H1 (cell line): ENCODE measurements at regions not wholly inside any gene's neighbourhood (a gene's known extent, or its start where the extent isn't known, plus 50 kb on each side); places are given as distances from the start of the nearest gene placed in this dataset.
A peak's percentile ranks its signal among the peaks of the same experiment; 100 is the strongest.

Experiments
- CTCF ChIA-PET: fragments of 300-600 bp; sonication (Branson Sonifier 250); formaldehyde crosslinking; loops from one replicate; lab custom pipeline; 2021; ENCODE audit not compliant: partially characterized antibody; lab: Charles Lee
- POLR2A ChIA-PET: fragments of 300-600 bp; sonication (Branson Sonifier 250); formaldehyde crosslinking; loops from one replicate; lab custom pipeline; 2021; ENCODE audit warnings: inconsistent platforms; ENCODE audit not compliant: partially characterized antibody; lab: Charles Lee
- DNase-seq, 2 experiments: peaks; one replicate each; pipeline versions ENCODE4 v3.0.0 to v3.0.0-alpha.2; 2010 to 2022; ENCODE audit warnings: low spot score in 2 of 2, low read depth in 1 of 2, mixed read lengths in 1 of 2
- FAIRE-seq: peaks from 2 replicates; lab custom pipeline; 2011; peaks lifted over from hg19 to GRCh38; lab: Jason Lieb, UNC
- H2AFZ ChIP-seq: 2 replicates; pipeline ENCODE4 v1.8.1; 2012; ENCODE audit warnings: low read length, inconsistent platforms
- H2AK5ac ChIP-seq: 2 replicates; pipeline ENCODE4 v1.6.1; 2013; ENCODE audit warnings: low read depth, low read length
- H2BK120ac ChIP-seq: replicated peaks from 2 replicates; pipeline ENCODE3; 2013; ENCODE audit warnings: low read depth, low read length, inconsistent platforms
- H2BK12ac ChIP-seq: 2 replicates; pipeline ENCODE4 v1.6.1; 2013; ENCODE audit warnings: low read depth, low read length
- H2BK15ac ChIP-seq: 2 replicates; pipeline ENCODE4 v1.6.1; 2013; ENCODE audit warnings: low read length
- H2BK20ac ChIP-seq: 2 replicates; pipeline ENCODE4 v1.6.1; 2013; ENCODE audit warnings: low read length
- H2BK5ac ChIP-seq: 2 replicates; pipeline ENCODE4 v1.6.1; 2013; ENCODE audit warnings: low read depth, low read length
- H3K14ac ChIP-seq: 2 replicates; pipeline ENCODE4 v1.6.1; 2013; ENCODE audit warnings: inconsistent platforms; ENCODE audit not compliant: insufficient read length
- H3K18ac ChIP-seq: 2 replicates; pipeline ENCODE4 v1.6.1; 2013; ENCODE audit warnings: low read length; ENCODE audit errors: extremely low read depth
- H3K23ac ChIP-seq: 2 replicates; pipeline ENCODE4 v1.6.1; 2013; ENCODE audit warnings: inconsistent platforms; ENCODE audit not compliant: insufficient read length
- H3K23me2 ChIP-seq: 2 replicates; pipeline ENCODE4 v1.6.1; 2013; ENCODE audit warnings: low read depth, low read length
- H3K27ac ChIP-seq: 2 replicates; pipeline ENCODE4 v1.6.1; 2011; ENCODE audit warnings: low read depth, low read length, inconsistent platforms
- H3K27me3 ChIP-seq, 4 experiments: replicated peaks in 1 of 4; 1 replicate in 1 of 4; 2 replicates in 3 of 4; pipeline versions ENCODE4 v1.6.1 to v1.8.1; 2011 to 2013; ENCODE audit warnings: low read length in 3 of 4, mild to moderate bottlenecking in 3 of 4, inconsistent platforms in 2 of 4, mixed read lengths in 2 of 4, moderate library complexity in 1 of 4; ENCODE audit not compliant: control insufficient read depth in 3 of 4, insufficient read depth in 3 of 4; ENCODE audit errors: extremely low read depth in 1 of 4
- H3K36me3 ChIP-seq, 4 experiments: 2 replicates each; pipeline versions ENCODE4 v1.6.1 to v1.8.1; 2011 to 2013; ENCODE audit warnings: mild to moderate bottlenecking in 4 of 4, low read length in 3 of 4, moderate library complexity in 2 of 4, control low read depth in 1 of 4, inconsistent platforms in 1 of 4; ENCODE audit not compliant: insufficient read depth in 4 of 4, control insufficient read depth in 2 of 4
- H3K4ac ChIP-seq: replicated peaks from 2 replicates; pipeline ENCODE3; 2013; ENCODE audit warnings: low read length, low read depth, mixed read lengths, inconsistent platforms; ENCODE audit not compliant: insufficient read length
- H3K4me1 ChIP-seq, 4 experiments: replicated peaks in 1 of 4; 1 replicate in 1 of 4; 2 replicates in 3 of 4; pipeline versions ENCODE4 v1.6.1 to v1.8.1; 2011 to 2013; ENCODE audit warnings: low read length in 3 of 4, inconsistent platforms in 2 of 4, mixed read lengths in 1 of 4; ENCODE audit not compliant: insufficient read depth in 4 of 4, control insufficient read depth in 3 of 4
- H3K4me2 ChIP-seq, 2 experiments: 2 replicates each; pipeline versions ENCODE4 v1.6.1 to v1.8.1; 2011 to 2013; ENCODE audit warnings: low read depth in 2 of 2, low read length in 2 of 2, control low read depth in 1 of 2, inconsistent platforms in 1 of 2, mild to moderate bottlenecking in 1 of 2; ENCODE audit not compliant: insufficient read depth in 1 of 2
- H3K4me3 ChIP-seq, 4 experiments: fragments of 200-600, 300-600 bp in 1 of 4; sonication (generic), shearing (Covaris generic), sonication (Bioruptor Twin) in 1 of 4; 2 replicates each; pipeline versions ENCODE4 v1.5.1 to v1.8.1; 2011 to 2016; ENCODE audit warnings: low read length in 4 of 4, low read depth in 3 of 4, control low read depth in 2 of 4, inconsistent platforms in 2 of 4, mild to moderate bottlenecking in 2 of 4, mixed read lengths in 1 of 4, moderate library complexity in 1 of 4; ENCODE audit not compliant: insufficient read depth in 2 of 4; ENCODE audit errors: extremely low read depth in 1 of 4
- H3K56ac ChIP-seq: replicated peaks from 2 replicates; pipeline ENCODE3; 2013; ENCODE audit warnings: low read depth, mild to moderate bottlenecking, mixed read lengths, low read length, inconsistent platforms; ENCODE audit not compliant: insufficient read length
- H3K79me1 ChIP-seq: 2 replicates; pipeline ENCODE4 v1.6.1; 2013; ENCODE audit warnings: low read depth, low read length, control low read depth
- H3K79me2 ChIP-seq, 2 experiments: 2 replicates each; pipeline versions ENCODE4 v1.6.1 to v1.8.1; 2012 to 2013; ENCODE audit warnings: low read length in 2 of 2, mild to moderate bottlenecking in 2 of 2, inconsistent platforms in 1 of 2; ENCODE audit not compliant: insufficient read depth in 2 of 2, control insufficient read depth in 1 of 2
- H3K9ac ChIP-seq, 4 experiments: replicated peaks in 1 of 4; 1 replicate in 1 of 4; 2 replicates in 3 of 4; pipeline versions ENCODE4 v1.6.1 to v1.8.1; 2011 to 2013; ENCODE audit warnings: low read depth in 3 of 4, low read length in 3 of 4, control low read depth in 2 of 4, mild to moderate bottlenecking in 2 of 4, moderate library complexity in 2 of 4, inconsistent platforms in 1 of 4; ENCODE audit errors: extremely low read depth in 1 of 4
- H3K9me3 ChIP-seq, 2 experiments: 2 replicates each; pipeline versions ENCODE4 v1.6.1 to v1.8.1; 2012 to 2013; ENCODE audit warnings: mild to moderate bottlenecking in 2 of 2, moderate library complexity in 2 of 2, control low read depth in 1 of 2, inconsistent platforms in 1 of 2, low read depth in 1 of 2, low read length in 1 of 2, mixed read lengths in 1 of 2; ENCODE audit not compliant: insufficient read depth in 2 of 2
- H4K20me1 ChIP-seq, 2 experiments: replicated peaks in 1 of 2; 2 replicates each; pipeline versions ENCODE3 to v1.8.1; 2011 to 2013; ENCODE audit warnings: inconsistent platforms in 2 of 2, low read length in 2 of 2, mild to moderate bottlenecking in 1 of 2; ENCODE audit not compliant: insufficient read depth in 2 of 2, control insufficient read depth in 1 of 2
- H4K5ac ChIP-seq: 2 replicates; pipeline ENCODE4 v1.6.1; 2013; ENCODE audit warnings: low read length, low read depth, mixed read lengths, inconsistent platforms; ENCODE audit not compliant: insufficient read length
- H4K8ac ChIP-seq: 2 replicates; pipeline ENCODE4 v1.8.0; 2013; ENCODE audit warnings: mild to moderate bottlenecking, moderate library complexity, low read length, inconsistent platforms; ENCODE audit not compliant: insufficient read depth; ENCODE audit errors: extremely low read depth
- H4K91ac ChIP-seq: replicated peaks from 2 replicates; pipeline ENCODE3; 2013; ENCODE audit warnings: low read length, mixed read lengths, inconsistent platforms; ENCODE audit not compliant: insufficient read length
- POLR2AphosphoS5 ChIP-seq: IDR thresholded peaks from 2 replicates; pipeline ENCODE4 v1.6.1; 2011; ENCODE audit warnings: low read depth, low read length
- RNF2 ChIP-seq: fragments of 200-900, 300-1000 bp; sonication (generic); IDR thresholded peaks from 2 replicates; pipeline ENCODE4 v1.7.1; 2016; ENCODE audit warnings: borderline replicate concordance, low read depth, mild to moderate bottlenecking, antibody characterized with exemption, low read length; ENCODE audit not compliant: poor library complexity, severe bottlenecking; ENCODE audit errors: missing control alignments
- ZNF274 ChIP-seq: IDR thresholded peaks from 2 replicates; pipeline ENCODE4 v1.7.0; 2012; ENCODE audit warnings: low read length, borderline replicate concordance; ENCODE audit errors: extremely low read depth
- WGBS, 2 experiments: shearing (Covaris generic) in 1 of 2; methylation state at CpG; one replicate each; pipeline versions ENCODE4 v1.1.6 to v1.1.7; 2013 to 2015; ENCODE audit warnings: low lambda C conversion rate in 2 of 2, mixed read lengths in 2 of 2, inconsistent platforms in 1 of 2, low coverage in 1 of 2, missing lambda C conversion rate in 1 of 2; ENCODE audit not compliant: insufficient replicate concordance in 2 of 2, insufficient coverage in 1 of 2, insufficient read length in 1 of 2; ENCODE audit errors: extremely low coverage in 1 of 2, missing lambda C conversion rate in 1 of 2; 5-methylcytosine and 5-hydroxymethylcytosine counted together

- no peak overlapping the region for H4K91ac ChIP-seq
- H3K23ac ChIP-seq = no peak overlapping the region
- no peak overlapping the region for H2AFZ ChIP-seq
- FAIRE-seq = peak; percentile 24
- 94% methylated on average over 1 of the region's 1 CpG; no CpG with 5 or more reads in 1 of the 2 experiments for WGBS, 2 experiments
- no peaks in the 10 kb centered on the region for H4K20me1 ChIP-seq
- H3K4me2 ChIP-seq = no peak overlapping the region
- H3K27me3 ChIP-seq = no peaks in the 10 kb centered on the region
- H3K9ac ChIP-seq = no peak overlapping the region
- H3K79me2 ChIP-seq = no peaks in the 10 kb centered on the region
- H3K36me3 ChIP-seq = no peaks in the 10 kb centered on the region
- no peak overlapping the region for H3K56ac ChIP-seq
- H3K14ac ChIP-seq = no peak overlapping the region
- no peak overlapping the region for H3K18ac ChIP-seq
- H2BK15ac ChIP-seq = no peak overlapping the region
- no peak overlapping the region for H2BK120ac ChIP-seq
- H2BK12ac ChIP-seq = no peak overlapping the region
- ChIA-PET CTCF (no interaction called here), POLR2A (no interaction called here)
- H3K9me3 ChIP-seq = no peaks in the 10 kb centered on the region
- H4K5ac ChIP-seq = no peak overlapping the region
- no peak overlapping the region for H2BK20ac ChIP-seq
- H2AK5ac ChIP-seq = no peak overlapping the region
- no peak overlapping the region for H3K27ac ChIP-seq
- no peaks in the 10 kb centered on the region for H3K79me1 ChIP-seq
- TF ChIP-seq ZNF274 = no peak
- TF ChIP-seq RNF2 = no peak
- TF ChIP-seq POLR2AphosphoS5 = no peak
- peaks cover 0 to 3% (median 2%) of the 10 kb centered on the region in 4 experiments; a peak in 3 of 7 replicates for H3K4me1 ChIP-seq
- no peak for DNase-seq
- no peak overlapping the region for H3K4ac ChIP-seq
- no peak overlapping the region for H4K8ac ChIP-seq
- no peak overlapping the region for H3K4me3 ChIP-seq
- H2BK5ac ChIP-seq = no peak overlapping the region
- no peaks in the 10 kb centered on the region for H3K23me2 ChIP-seq
These were observed 61.8 kb downstream of the DRD1 start for GRCh38 chr5:175382171-175382570.
